ENCODE measurements at regions not wholly inside any gene's neighbourhood (a gene's known extent, or its start where the extent isn't known, plus 50 kb on each side); places are given as distances from the start of the nearest gene placed in this dataset.

DNA sequence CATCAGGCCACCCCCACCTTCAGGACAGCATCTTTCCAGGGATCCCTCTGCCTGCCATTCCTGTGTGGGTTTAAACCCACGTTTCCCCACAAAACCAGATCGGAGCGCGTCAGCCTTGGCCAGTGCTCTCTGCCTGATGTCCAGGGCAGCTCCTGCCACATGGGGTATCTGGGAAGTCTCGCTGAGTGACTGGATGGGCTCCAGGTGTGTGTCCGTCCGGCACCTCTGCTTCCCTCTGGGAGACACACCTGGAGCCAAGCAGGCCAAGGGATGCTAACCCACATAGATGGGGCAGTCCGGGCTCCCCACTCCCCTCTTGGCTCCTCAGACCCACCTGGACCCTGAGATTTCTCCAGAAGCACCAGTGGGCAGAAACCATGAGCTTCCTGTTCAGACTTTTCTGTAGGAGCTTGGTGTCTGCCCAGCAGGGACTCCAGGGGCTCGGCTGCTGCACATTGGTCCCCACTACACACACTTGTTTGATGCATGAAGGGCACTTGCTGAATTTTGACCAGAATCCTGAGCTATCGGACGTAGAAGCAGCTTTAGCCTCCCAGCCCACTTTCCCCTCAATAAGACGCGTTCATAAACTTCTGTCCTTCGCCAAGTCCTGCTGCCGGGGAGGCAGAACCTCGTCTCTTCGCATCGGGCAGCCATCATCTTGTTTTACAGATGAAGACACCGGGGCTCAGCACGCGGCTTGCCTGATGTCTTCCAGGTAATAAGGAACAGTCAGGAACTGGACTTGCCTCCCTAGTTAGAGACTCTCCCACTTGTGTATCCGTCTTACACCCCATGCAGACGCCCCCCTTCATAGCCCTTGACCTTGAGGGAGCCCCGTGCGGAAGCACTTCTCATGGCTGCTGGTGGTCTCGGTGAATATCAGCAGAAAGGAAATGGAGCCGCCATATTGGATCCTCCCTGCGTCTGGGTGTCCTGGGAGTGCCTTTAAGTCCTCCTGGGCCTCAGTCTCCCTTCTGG is 91.6 kb upstream of the ZNF469 start:
- DNase-seq: no peak

DNA sequence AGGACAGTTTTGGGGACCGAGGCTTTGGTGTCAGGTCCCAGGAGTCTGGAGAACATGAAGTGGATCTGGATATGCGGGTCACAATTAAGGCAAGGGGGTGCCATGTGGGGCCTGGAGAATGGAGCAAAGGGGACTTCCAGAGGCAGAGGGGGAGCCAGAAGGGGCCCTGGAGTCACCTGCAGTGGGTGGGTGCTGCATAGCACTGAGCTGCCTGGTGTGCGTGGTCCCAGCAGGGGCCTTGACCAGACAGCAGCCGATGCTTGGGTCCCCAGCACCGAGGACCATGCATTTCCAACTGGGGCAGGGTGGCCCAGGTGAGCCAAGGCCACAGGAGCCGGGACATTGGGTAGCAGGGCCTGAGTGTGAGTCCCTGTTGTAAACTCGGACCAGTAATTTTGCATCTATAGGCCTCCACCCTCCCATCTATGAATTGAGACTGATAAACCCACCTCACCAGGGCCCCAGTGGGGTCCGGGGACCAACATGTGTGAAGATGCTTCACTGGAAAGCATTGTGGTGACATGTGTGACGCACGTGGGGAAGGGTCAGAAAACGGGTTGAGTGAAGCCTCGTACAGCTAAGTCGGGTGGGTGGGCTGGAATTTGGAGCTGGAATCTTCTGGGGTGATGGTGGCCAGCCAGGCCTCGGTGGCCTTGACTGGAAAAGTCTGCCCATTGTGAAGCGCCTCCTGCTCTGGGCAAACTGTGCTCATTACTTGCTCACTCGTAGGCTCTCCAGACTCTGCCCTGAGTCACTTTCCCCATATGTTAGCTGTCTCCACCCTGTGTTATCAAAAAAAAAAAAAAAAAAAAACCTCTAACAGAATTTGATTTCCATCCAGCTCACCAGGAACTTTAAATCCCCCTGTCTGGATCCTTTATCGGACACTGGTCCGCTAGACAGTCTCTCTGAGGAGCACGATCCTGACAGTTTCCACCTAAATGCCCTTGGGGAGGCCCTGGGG is 90.5 kb upstream of the ZNF469 start:
- DNase-seq: no peak

DNA sequence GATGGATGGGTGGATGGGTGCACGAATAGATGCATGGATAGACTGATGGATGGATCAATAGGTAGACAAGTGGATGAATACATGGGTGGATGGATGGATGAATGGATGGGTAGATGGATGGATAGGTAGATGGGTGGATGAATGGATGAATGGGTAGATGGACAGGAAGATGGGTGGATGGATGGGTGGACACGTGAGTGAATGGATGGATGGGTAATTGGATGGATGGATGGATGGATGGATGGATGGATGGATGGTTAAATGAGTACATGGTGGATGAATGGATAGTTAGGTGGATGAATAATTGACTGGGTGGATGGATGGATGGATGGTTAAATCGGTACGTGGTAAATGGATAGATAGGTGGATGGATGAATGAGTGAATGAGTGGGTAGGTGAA is 89.7 kb upstream of the ZNF469 start:
- no peak for DNase-seq

DNA sequence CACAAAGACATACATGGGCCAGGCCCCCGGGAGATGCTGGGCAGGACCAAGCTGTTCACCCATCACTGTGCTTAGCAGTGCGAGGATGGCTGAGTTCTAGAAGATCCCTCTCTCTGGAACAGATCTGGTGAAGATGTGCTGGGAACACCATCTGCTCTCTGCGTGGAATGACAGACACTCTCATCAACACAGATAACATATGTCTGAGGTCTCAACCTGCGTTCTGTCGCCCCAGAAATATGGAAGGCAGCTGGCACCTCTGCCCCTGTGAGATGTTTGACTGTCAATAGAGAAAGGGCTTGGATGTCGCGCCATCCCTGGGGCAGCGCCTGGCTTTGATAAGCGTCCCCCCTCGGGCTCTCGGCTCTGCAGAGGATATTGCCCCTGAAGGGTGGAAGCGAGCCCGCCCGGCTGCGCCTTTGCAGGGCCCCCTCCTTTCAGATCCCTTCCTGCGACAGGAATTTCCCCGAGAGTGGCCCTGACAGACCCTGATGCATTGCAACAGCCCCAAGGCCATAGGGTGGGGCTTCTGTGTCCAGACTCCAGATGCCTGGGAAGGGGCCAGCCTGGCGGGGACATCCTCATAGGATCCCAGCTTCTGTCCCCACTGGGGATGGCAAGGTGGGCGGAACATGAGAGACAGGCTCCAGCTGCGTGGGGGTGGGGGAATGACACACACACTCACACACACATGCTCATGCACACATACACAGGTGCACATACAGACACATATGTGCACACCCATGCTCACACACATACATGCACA is 86.9 kb upstream of the ZNF469 start:
- DNase-seq: no peak

DNA sequence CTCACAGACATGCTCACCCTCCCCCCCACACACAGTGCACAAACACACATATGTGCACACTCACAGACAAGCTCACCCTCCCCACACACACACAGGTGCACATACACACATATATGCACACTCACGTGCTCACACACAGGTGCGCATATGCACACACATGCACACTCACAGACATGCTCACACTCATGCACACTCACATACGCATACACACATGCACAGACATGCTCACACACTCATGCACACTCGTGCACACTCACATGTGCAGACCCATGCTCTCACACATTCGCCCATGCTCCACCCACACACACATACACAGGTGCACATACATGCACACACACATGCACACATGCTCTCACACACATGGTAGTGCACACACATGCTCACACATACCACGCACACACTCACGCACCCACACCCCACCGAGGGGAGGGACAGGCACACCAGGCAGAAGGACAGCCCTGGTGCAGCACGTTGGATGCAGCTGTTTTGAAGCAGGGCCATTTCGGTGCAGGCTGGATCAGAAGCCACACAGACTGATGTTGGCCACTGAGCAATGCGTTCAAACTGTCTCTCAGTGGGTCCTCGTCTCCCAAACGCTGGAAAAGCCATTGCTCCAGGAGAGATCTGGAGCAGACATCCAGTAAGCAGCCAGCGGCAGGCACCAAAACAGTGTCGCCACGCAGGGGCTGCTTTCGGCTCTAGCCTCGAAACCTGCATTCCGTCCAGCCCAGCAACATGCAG is 86.2 kb upstream of the ZNF469 start:
- DNase-seq: no peak

DNA sequence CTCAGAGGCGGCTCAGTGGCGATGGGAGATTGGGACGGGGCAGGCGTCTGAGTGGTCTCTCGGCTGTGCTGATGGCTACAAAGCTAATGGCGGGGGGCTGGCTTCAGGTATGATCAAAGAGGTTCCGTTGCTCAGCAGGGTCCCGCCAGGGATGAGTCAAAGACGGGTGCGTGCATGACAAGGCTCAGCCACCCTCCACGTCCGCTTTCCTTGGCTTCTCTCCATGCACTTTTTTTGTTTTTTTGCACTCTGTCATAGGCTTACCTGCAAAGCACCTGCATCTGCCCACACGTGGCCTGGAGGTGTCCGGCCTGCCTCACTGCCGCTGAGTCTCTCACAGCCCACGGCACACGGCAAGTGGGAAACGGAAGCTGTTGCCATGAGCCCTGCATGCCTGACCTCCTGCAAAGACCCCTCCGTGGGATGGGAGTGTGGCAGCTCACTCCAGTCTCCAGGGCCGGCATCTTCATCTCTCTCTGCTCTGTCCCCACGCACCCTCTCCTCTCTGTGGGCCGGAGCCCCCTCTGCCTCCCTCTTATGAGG is 85.5 kb upstream of the ZNF469 start:
- DNase-seq: no peak

DNA sequence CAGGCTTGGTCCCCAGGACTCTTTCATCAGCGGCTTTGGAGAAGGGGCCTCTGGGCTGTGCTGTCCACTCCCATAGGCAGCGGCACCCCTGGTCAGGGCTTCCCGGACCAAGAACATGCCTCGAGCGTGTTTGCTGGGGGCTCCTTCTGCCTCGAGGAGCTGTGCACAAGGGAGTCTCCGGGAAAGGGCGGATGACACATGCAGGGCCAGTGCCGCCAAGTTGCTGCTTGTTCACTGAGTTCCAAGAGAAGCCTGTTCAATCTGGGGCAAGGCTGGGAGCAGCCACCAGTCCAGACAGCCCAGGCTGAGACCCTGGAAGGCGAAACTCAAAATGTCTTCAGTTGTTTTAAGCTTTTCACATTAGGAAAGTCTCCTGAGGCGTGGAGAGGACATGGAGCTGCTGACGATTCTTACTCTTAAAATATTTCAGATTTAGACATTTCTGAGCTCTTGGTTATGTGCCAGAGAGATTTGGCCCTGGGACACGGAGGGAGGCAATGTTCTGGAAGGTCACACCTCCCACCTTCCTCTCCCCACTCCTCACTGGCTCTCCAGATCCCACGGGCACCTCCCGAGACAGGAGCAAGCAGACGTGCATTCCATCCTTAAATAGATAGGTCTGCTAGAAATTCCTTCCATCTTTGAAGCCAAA is 84.5 kb upstream of the ZNF469 start:
- DNase-seq: no peak

DNA sequence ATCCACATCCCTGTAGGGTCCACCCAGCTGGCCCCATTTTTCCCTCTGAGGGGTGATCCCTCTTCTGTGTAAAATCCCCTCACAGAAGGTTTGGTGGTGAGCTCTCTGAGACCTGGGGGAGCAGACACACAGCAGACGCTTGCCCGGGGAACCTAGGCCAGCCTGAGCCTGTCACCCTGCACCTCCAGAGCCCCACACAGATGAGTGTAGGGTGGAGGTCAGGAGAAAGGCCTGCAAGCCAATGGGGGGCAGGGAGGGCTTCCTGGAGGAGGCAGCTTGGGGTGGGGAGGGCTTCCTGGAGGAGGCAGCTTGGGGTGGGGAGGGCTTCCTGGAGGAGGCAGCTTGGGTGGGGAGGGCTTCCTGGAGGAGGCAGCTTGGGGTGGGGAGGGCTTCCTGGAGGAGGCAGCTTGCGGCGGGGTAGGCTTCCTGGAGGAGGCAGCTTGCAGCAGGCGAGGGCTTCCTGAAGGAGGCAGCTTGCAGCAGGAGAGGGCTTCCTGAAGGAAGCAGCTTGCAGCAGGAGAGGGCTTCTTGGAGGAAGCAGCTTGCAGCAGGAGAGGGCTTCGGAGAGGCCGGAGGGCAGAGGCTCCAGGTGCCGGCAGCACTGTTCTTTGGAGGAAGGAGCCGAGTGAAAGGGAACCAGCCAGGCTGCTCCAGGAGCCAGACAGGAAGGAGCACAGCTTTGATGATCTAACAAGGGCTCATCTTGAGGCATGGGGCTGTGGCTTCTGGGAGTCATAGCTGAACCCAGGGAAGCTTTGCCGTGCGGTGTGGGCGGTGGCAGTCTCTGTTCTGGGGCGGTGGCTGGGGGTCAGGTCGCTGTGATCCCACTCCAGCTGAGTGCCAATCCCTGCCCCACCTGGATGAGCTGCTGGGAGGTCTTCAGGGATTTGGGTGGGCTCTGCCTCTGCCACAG is 83.7 kb upstream of the ZNF469 start:
- no peak for DNase-seq

DNA sequence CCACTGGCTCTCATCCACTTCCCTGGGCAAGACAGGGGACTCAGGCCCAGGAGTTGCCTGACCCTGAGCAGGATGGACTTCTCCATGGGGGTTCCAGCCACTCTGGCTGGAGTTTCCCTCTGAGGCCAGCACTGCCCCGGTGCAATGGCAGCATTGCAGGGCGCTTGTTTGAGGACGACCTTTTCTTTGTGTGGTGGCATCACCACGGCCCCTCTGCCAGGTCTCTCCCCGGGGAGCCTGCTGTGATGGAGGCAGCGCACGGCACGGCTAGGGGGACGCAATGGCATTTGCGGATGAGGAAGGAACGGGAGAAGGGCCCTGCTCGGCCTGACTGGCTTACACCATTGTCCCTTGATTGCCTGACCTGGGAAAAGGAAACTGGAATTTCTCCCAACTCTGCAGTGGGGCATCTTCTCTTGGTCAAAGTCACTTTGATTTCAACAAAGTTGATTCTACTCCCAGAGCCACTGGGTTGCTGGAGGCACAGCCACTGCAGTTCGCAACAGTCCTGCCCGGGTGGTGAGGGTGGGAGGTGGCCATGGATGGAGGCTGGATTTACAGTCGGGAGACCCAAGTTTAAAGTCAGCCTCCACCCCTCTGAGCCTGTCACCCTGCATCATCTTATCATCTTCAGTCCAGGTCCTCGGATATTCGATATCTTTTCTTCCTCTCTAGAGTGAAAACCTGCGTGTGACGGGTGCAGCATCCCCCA is 82.9 kb upstream of the ZNF469 start:
- DNase-seq: no peak

DNA sequence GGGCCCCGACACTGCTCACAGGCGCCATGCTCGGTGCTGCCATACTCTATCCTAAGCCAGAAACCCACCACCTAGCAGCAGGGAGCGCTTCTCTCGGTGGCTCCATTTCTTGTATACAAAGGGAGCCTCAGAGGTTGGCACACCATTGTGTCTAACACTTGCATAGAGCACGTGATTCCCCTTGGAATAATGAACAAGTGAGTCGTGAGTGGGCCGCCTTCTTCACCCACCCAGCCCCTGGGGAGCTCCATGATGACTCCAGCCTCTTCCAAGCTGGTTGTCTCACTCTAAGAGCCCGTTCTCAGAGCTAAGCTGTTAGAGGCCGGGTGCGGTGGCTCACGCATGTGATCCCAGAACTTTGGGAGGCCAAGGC is 82.3 kb upstream of the ZNF469 start:
- no peak for DNase-seq

DNA sequence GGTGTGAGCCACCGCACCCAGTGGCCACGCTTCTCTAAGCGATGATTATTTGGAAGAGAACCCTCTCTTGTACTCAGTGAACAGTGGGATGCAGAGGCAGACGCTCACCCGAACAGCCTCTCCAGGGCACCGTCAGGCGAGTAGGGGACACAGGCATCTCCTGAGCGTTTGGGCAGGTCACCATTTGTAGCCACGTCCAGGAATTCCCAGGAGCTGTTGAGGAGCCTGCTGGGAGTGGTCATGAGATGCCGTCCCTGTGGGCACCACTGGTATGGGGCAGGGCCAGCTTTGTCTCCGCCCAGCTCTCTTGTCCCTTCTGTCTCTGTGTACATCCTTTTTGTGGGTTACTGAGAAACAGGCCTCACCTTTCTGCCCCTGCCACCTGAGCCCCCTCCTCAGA is 81.3 kb upstream of the ZNF469 start:
- no peak for DNase-seq

DNA sequence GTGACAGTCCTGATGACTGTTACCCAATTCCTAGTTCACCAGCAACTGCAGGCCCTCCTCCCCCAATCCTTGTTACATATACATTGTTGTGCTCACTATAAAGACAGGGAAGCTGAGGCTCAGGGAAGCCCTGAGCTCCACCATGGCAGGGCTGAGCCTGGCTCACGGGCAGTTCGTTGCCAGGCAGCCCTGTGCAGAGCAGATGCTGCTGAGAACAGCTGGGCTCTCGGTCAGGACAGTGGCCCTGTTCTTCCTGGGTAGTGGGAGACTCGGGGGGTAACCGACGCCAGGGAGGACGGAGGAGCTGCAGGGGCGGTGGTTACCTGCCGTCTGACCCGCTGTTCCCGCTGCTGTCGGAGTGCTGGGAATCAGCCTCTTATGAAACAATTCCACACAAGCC is 80.9 kb upstream of the ZNF469 start:
- DNase-seq: no peak

DNA sequence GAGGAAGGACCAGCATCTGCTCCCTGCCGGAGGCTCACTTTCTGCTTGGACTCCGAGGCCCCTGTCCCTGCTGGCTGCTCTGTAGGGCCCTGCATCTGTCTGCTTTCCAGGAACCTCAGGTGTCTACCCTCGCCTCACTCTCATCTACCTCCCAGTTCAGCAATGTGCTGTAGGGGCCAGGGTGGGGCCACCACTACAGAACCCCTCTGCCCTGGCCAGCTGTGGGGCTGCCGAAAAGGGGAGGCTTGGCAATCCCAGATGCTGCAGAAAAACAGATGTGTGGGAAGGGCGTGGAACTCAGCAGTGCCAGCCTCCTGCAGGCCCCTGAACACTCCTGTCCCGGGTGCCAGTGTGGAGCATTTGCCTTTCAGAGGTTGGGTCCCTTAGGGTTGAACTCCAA is 80.1 kb upstream of the ZNF469 start:
- no peak for DNase-seq

DNA sequence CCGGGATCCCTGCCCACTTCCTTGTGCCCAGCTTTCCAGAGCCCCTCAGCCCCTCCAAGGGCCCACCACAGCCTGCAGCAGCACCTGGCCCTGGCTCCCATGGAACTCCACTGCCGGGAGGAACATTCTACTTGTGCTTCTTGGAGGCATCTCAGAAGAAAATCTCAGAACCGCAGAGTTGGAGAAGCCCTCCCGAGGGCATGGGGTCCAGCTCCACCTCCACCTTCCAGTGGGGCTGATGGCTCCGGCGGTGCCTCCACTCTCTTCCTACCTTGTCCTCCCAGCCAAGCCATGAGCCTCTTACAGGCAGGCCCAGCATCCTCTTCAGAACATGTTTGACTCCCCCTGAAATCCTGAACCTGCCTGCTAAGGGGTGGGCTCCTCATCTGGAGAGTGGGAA is 79.4 kb upstream of the ZNF469 start:
- no peak for DNase-seq

DNA sequence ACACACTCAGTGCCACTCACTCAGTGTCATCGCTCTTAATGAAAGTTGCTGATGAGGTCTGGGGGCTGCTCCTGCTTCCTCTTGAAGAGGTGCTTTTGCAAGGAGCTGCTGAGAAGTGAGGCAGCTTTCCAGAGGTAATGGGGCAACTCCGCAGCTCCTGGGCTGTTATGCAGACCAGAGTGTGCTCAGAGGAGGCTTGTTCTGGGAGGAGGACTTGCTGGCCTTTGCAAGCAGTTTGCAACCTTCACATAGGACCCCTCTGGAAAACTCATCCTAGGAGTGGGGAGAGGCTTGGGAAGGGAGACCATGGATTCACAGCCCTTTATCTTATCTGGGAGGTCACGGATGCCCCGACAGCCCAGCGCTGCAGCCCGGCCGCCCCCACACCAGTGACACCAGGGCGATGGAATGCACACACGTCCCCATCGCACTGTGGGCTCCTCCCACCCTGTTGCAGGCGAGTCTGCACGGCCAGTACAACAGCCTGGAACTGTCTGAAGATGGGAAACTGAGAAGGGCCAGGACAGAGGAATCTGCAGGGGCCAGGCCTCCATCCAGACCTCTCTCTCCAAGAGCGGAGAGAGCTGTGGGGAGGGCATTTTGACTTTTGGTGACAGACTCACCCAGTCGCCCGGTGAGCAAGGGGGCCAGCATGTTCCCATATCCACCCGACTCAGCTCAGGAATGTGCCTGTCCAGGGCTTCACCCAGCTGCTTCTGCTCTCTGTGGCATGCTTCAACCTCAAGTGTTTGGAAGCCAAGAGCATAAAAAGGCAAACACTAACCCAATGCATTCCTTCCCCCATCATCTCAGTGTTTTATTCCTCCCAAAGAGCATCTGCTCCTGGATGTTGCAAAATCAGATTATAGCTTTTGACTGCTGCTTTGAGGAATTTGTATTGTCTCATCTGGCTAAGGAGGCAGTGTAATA is 78.6 kb upstream of the ZNF469 start:
- no peak for DNase-seq

DNA sequence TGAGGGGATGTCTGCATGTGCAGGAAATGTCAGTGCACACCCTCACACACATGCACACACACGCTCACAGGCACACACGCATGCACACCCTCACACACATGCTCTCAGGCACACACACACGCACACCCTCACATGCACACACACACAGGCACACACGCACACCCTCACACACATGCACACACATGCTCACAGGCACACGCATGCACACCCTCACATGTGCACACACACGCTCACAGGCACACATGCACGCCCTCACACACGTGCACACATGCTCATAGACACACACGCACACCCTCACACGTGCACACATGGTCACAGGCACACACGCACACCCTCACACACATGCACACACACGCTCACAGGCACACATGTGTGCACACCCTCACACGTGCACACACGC is 77.6 kb upstream of the ZNF469 start:
- no peak for DNase-seq

DNA sequence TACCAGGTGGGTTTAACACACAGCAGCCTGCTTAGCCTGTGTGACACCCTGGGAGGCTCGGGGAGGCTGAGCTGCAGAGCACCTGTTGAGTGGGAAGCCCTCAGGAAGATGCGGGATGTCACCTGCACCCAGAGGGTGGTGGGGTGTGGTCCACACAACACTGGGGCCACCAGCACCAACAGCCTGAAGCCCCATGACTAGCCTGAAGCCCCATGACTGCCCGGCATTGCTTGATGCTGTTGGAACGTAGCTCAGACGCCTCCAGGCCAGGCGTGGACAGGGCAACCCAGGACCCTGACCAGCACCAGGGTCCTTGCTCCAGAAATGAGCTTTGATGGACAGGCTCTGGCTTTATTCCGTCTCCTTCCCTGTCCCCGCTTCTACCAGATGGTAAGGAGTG is 76.3 kb upstream of the ZNF469 start:
- DNase-seq: no peak

DNA sequence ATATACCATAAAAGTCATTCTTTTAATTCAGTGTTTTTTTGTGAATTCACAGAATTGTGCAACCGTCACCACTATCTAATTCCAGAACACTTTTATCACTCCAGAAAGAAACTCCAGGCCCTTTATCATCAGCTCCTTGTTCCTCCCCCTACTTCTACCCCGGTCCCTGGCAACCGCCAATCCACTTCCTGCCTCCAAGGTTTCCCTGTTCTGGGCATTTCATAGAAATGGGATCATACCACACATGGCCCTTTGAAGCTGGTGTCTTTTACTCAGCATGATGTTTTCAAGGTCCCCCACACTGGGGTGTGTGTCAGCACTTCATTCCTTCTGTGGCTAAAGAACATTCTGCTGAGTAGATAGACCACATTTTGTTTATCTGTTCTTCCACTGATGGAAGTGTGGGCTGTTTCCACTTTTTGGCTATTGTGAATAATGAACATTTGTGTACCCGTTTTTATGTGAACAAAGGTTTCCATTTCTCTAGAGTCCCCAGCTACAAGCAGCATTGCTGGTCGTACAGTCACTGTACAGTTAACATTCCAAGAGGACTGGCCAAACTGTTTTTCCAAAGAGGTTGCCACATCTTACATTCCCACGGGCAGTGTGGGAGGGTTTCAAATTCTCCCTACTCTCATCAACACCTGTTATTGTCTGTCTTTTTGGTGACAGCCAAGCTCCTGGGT is 75.8 kb upstream of the ZNF469 start:
- DNase-seq: no peak

Data from T-helper 9 cell (primary cell).